Activated gamma-delta T cell treated with Interleukin-2 at 50 U/mL for 16 hours (primary cell): ENCODE measurements at regions not wholly inside any gene's neighbourhood (a gene's known extent, or its start where the extent isn't known, plus 50 kb on each side); places are given as distances from the start of the nearest gene placed in this dataset.

Experiments
- DNase-seq: peaks from one replicate; pipeline ENCODE4 v3.0.0-alpha.2; 2020

GRCh38 chr2:151153601-151154000, 108.1 kb downstream of the RBM43 start:
- no peak for DNase-seq

GRCh38 chr2:151150331-151151320, 111.0 kb downstream of the RBM43 start:
- no peak for DNase-seq

GRCh38 chr2:151138507-151138906, 123.2 kb downstream of the RBM43 start:
- DNase-seq = no peak

GRCh38 chr2:151137526-151137925, 124.1 kb downstream of the RBM43 start:
- DNase-seq = no peak

- no peak for DNase-seq
These were observed 141.7 kb downstream of the RBM43 start for GRCh38 chr2:151120011-151120410.

GRCh38 chr2:151119374-151119773, 142.3 kb downstream of the RBM43 start:
- DNase-seq = no peak

- DNase-seq = no peak
These were observed 143.4 kb downstream of the RBM43 start for GRCh38 chr2:151118269-151118668.

- no peak for DNase-seq
These were observed 146.8 kb downstream of the RBM43 start for GRCh38 chr2:151114874-151115273.

- DNase-seq = no peak
These were observed 148.3 kb downstream of the RBM43 start for GRCh38 chr2:151113318-151113717.

GRCh38 chr2:151111599-151112278, 149.9 kb downstream of the RBM43 start:
- DNase-seq = no peak

- DNase-seq = no peak
These were observed 154.7 kb downstream of the RBM43 start for GRCh38 chr2:151106805-151107506.

GRCh38 chr2:151103551-151103950, 158.1 kb downstream of the RBM43 start:
- DNase-seq = no peak

GRCh38 chr2:151102226-151102625, 159.4 kb downstream of the RBM43 start:
- DNase-seq = no peak

- no peak for DNase-seq
These were observed 162.8 kb downstream of the RBM43 start for GRCh38 chr2:151098841-151099240.

- no peak for DNase-seq
These were observed 163.8 kb downstream of the RBM43 start for GRCh38 chr2:151097895-151098294.

GRCh38 chr2:151097128-151097527, 164.5 kb downstream of the RBM43 start:
- no peak for DNase-seq

- DNase-seq = no peak
These were observed 165.4 kb downstream of the RBM43 start for GRCh38 chr2:151096235-151096634.

- no peak for DNase-seq
These were observed 166.2 kb downstream of the RBM43 start for GRCh38 chr2:151095463-151095862.

- no peak for DNase-seq
These were observed 170.1 kb downstream of the RBM43 start for GRCh38 chr2:151091583-151091982.

GRCh38 chr2:151087377-151087776, 174.3 kb downstream of the RBM43 start:
- no peak for DNase-seq

GRCh38 chr2:151085181-151085611, 176.5 kb downstream of the RBM43 start:
- DNase-seq = no peak

GRCh38 chr2:151083856-151084795, 177.5 kb downstream of the RBM43 start:
- no peak for DNase-seq
